K562 (cell line): ENCODE measurements at regions not wholly inside any gene's neighbourhood (a gene's known extent, or its start where the extent isn't known, plus 50 kb on each side); places are given as distances from the start of the nearest gene placed in this dataset.

Source experiments
- RBM39 ChIP-seq: fragments of 200-400 bp; formaldehyde crosslinking; optimal IDR thresholded peaks from 2 replicates; pipeline ENCODE3; 2018; ENCODE audit warnings: low read depth, low read length
- ZNF644 ChIP-seq: fragments of 200-800 bp; sonication (Bioruptor generic); IDR thresholded peaks from 2 replicates; pipeline ENCODE4 v1.6.1; 2016; ENCODE audit warnings: low read depth, missing genetic modification characterization, missing compliant biosample characterization
- TF ChIP-seq, protein P1 (sequence below): fragments of 450-650 bp; IDR thresholded peaks from 2 replicates; pipeline ENCODE4 v1.6.1; 2016; ENCODE audit warnings: low read depth
- TF ChIP-seq, protein P2 (sequence below): fragments of 250-450 bp; sonication (Bioruptor Pico); IDR thresholded peaks from 2 replicates; pipeline ENCODE4 v1.8.0; 2021; ENCODE audit warnings: moderate library complexity, mild to moderate bottlenecking, inconsistent platforms
- TF ChIP-seq, protein P3 (sequence below), 3 experiments: IDR thresholded peaks in 2 of 3; conservative IDR thresholded peaks in 1 of 3; 2 replicates each; pipeline ENCODE4 v1.5.1; 2011 to 2012; ENCODE audit warnings: low read length in 3 of 3, mild to moderate bottlenecking in 3 of 3, control low read depth in 2 of 3, improper control_type of control experiment in 1 of 3, inconsistent platforms in 1 of 3, low read depth in 1 of 3, mixed read lengths in 1 of 3, moderate library complexity in 1 of 3; ENCODE audit not compliant: insufficient read depth in 2 of 3

DNA sequence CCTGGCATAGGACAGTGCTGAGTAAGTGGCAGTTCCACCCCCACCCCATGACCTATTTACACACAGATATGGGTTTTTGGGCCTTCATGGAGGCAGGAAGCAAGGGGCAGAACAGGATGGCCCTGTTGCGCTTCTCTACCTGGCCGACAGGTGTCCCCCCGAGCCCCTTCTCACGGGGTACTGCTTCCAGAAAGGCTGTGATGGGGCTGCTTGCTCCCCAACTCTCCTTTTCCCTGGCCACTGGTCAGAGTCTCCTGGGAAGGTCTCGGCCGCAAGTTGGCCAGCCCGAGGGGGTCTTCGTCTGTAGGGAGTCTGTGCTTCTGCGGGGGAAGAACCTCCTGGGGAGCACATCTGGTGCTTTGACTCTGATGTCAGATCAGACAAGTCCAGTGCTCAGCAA, 139.8 kb upstream of the TNS3 start (continued):
- TF ChIP-seq, protein P1, sequence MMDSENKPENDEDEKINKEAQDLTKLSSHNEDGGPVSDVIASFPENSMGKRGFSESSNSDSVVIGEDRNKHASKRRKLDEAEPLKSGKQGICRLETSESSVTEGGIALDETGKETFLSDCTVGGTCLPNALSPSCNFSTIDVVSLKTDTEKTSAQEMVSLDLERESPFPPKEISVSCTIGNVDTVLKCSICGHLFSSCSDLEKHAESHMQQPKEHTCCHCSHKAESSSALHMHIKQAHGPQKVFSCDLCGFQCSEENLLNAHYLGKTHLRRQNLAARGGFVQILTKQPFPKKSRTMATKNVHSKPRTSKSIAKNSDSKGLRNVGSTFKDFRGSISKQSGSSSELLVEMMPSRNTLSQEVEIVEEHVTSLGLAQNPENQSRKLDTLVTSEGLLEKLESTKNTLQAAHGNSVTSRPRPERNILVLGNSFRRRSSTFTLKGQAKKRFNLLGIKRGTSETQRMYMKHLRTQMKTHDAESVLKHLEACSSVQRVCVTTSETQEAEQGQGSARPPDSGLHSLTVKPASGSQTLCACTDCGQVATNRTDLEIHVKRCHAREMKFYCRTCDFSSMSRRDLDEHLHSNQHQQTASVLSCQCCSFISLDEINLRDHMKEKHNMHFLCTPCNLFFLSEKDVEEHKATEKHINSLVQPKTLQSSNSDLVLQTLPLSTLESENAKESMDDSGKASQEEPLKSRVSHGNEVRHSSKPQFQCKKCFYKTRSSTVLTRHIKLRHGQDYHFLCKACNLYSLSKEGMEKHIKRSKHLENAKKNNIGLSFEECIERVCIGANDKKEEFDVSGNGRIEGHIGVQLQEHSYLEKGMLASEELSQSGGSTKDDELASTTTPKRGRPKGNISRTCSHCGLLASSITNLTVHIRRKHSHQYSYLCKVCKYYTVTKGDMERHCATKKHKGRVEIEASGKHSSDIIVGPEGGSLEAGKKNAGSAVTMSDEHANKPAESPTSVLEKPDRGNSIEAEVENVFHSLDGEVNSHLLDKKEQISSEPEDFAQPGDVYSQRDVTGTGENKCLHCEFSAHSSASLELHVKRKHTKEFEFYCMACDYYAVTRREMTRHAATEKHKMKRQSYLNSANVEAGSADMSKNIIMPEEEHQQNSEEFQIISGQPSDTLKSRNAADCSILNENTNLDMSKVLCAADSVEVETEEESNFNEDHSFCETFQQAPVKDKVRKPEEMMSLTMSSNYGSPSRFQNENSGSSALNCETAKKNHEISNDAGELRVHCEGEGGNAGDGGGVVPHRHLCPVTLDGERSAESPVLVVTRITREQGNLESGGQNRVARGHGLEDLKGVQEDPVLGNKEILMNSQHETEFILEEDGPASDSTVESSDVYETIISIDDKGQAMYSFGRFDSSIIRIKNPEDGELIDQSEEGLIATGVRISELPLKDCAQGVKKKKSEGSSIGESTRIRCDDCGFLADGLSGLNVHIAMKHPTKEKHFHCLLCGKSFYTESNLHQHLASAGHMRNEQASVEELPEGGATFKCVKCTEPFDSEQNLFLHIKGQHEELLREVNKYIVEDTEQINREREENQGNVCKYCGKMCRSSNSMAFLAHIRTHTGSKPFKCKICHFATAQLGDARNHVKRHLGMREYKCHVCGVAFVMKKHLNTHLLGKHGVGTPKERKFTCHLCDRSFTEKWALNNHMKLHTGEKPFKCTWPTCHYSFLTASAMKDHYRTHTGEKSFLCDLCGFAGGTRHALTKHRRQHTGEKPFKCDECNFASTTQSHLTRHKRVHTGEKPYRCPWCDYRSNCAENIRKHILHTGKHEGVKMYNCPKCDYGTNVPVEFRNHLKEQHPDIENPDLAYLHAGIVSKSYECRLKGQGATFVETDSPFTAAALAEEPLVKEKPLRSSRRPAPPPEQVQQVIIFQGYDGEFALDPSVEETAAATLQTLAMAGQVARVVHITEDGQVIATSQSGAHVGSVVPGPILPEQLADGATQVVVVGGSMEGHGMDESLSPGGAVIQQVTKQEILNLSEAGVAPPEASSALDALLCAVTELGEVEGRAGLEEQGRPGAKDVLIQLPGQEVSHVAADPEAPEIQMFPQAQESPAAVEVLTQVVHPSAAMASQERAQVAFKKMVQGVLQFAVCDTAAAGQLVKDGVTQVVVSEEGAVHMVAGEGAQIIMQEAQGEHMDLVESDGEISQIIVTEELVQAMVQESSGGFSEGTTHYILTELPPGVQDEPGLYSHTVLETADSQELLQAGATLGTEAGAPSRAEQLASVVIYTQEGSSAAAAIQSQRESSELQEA, result no peak
- TF ChIP-seq, protein P2, sequence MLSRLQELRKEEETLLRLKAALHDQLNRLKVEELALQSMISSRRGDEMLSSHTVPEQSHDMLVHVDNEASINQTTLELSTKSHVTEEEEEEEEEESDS, result no peak
- TF ChIP-seq, protein P3, sequence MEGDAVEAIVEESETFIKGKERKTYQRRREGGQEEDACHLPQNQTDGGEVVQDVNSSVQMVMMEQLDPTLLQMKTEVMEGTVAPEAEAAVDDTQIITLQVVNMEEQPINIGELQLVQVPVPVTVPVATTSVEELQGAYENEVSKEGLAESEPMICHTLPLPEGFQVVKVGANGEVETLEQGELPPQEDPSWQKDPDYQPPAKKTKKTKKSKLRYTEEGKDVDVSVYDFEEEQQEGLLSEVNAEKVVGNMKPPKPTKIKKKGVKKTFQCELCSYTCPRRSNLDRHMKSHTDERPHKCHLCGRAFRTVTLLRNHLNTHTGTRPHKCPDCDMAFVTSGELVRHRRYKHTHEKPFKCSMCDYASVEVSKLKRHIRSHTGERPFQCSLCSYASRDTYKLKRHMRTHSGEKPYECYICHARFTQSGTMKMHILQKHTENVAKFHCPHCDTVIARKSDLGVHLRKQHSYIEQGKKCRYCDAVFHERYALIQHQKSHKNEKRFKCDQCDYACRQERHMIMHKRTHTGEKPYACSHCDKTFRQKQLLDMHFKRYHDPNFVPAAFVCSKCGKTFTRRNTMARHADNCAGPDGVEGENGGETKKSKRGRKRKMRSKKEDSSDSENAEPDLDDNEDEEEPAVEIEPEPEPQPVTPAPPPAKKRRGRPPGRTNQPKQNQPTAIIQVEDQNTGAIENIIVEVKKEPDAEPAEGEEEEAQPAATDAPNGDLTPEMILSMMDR (IDR thresholded peaks at IDR 0.05 in 2 of 3, conservative IDR thresholded peaks at IDR 0.05 in 1 of 3; ENCODE audit: insufficient read depth in 2 of 3, low read depth in 1 of 3, low read length in 3 of 3), result peak; percentile 26 to 49 (median 37); a peak in 4 of 6 replicates
- TF ChIP-seq ZNF644 (tag) (no peak), RBM39 (no peak)
- TF ChIP-seq, all 486 proteins: peak for 1
